Pancreas (tissue), 10 donors: ENCODE measurements at regions not wholly inside any gene's neighbourhood (a gene's known extent, or its start where the extent isn't known, plus 50 kb on each side); places are given as distances from the start of the nearest gene placed in this dataset.

Source experiments
- ATAC-seq, 4 donors: fragments of 200-7000 bp; cut with Tn5 transposase; one replicate each; pipeline versions ENCODE4 v1.8.0 to v1.9.1; 2020; ENCODE audit warnings: mild to moderate bottlenecking in 4 of 4, moderate library complexity in 4 of 4
- DNase-seq, 6 donors: peaks; one replicate each; pipeline ENCODE4 v3.0.0-alpha.2; 2020
- FAIRE-seq: peaks from 2 replicates; lab custom pipeline; 2012; peaks lifted over from hg19 to GRCh38; lab: Jason Lieb, UNC
- H3K27ac ChIP-seq, 4 donors: fragments of 200-600 bp; sonication (generic); 1 replicate in 3 of 4; 2 replicates in 1 of 4; pipeline versions ENCODE4 v1.5.0 to v1.8.0; 2020
- H3K27me3 ChIP-seq, 4 donors: fragments of 200-600 bp; one replicate each; pipeline ENCODE4 v1.8.0; 2021
- H3K36me3 ChIP-seq, 3 donors: fragments of 200-600 bp; sonication (generic) in 1 of 3; one replicate each; pipeline versions ENCODE4 v1.5.0 to v1.8.0; 2020 to 2021
- H3K4me1 ChIP-seq, 3 donors: fragments of 200-600 bp; one replicate each; pipeline ENCODE4 v1.8.0; 2021
- H3K4me3 ChIP-seq, 4 donors: fragments of 200-600 bp; sonication (generic) in 2 of 4; one replicate each; pipeline versions ENCODE4 v1.5.0 to v1.8.0; 2020 to 2021
- H3K9me3 ChIP-seq, 4 donors: fragments of 200-600 bp; one replicate each; pipeline ENCODE4 v1.8.0; 2021
- CTCF ChIP-seq, 4 donors: fragments of 200-600 bp; sonication (generic) in 3 of 4; IDR thresholded peaks; one replicate each; pipeline versions ENCODE4 v1.5.0 to v1.8.0; 2021; ENCODE audit warnings: antibody characterized with exemption in 4 of 4
- WGBS, 2 donors: extraction: QIAGEN DNeasy Blood & Tissue Kit; methylation state at CpG; one replicate each; pipeline ENCODE4 v1.1.7; 2013; 5-methylcytosine and 5-hydroxymethylcytosine counted together
- intact Hi-C, 3 donors: fragments of 100-400 bp; cut with DNase I; formaldehyde crosslinking; loops; one replicate each; pipeline versions ENCODE4 v1.11.1 to v1.14.2; 2022
- donor health status: healthy with polysubstance abuse.
- donor health status: DM: no; HTN: no; CAD: no; lungs with moderate emphysema.
- donor health status: DM: no; HTN: no; CAD: no.
- donor health status: control.
- donor health status: control.
- donor health status: Bipolar disorder and iron deficiency.
- donor health status: DM: yes; HTN: yes; CAD: no.
- donor health status: DM: no; HTN: no; CAD: no.
- donor health status: DM: no; HTN: no; CAD: no.
- donor health status: DM: yes; HTN: yes; CAD: no.

DNA sequence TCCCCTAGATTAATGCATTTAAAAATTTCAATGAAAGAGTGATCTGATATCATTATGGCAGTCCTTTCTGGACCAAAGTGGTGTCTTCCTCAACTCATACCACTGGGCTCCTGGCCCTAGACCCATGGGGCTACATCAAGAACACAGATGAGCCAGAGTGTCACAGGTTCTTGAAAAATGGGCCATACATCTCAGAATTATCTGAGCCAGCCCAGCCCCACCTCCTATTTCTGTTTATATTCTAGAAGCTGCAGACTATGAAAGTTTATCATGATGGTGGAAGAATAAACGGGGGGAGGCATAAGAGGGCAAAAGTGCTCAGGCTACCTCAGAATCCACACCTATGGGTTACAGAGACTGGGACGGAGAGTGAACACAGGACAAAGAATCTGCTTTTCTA is 120.6 kb upstream of the TACR1 start:
- WGBS, 2 donors = 76 to 89% methylated on average over 2 of the region's 2 CpGs
- no peaks in the 10 kb centered on the region for H3K36me3 ChIP-seq
- intact Hi-C loops = no loop called here
- no peak for FAIRE-seq
- DNase-seq = no peak
- H3K9me3 ChIP-seq = no peaks in the 10 kb centered on the region
- no peak for ATAC-seq
- TF ChIP-seq CTCF (IDR thresholded peaks at IDR 0.05) = no peak
- no peak overlapping the region for H3K27ac ChIP-seq
- H3K4me1 ChIP-seq = no peaks in the 10 kb centered on the region
- no peaks in the 10 kb centered on the region for H3K27me3 ChIP-seq
- H3K4me3 ChIP-seq = no peak overlapping the region

GRCh38 chr2:75317802-75318201 is 118.5 kb upstream of the TACR1 start:
- Histone ChIP-seq H3K9me3 (no peaks in the 10 kb centered on the region), H3K27ac (no peak overlapping the region), H3K4me3 (no peak overlapping the region), H3K36me3 (no peaks in the 10 kb centered on the region), H3K27me3 (no peaks in the 10 kb centered on the region), H3K4me1 (no peaks in the 10 kb centered on the region)
- no peak for DNase-seq
- FAIRE-seq = no peak
- no peak for TF ChIP-seq CTCF (IDR thresholded peaks at IDR 0.05)
- 67 to 73% methylated on average over 1 of the region's 1 CpG for WGBS, 2 donors
- intact Hi-C loops = no loop called here
- no peak for ATAC-seq

DNA sequence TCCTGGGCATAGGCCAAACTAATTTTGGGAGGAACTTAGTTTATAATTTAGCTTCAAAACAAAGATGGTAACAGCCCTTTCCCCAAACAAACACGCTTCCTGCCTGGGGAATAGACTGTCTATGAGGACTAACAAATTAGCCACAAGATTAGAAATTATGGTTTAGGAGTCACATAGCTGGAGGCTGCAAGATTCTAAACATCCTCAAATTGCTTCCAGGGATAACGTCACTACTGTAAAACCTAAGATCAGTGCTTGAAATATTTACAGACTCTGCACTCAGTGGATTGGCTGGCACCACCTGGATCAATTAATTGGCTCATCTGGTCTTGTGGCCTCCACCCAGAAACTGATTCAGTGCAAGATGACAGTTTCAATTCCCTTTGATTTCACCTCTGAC is 118.0 kb upstream of the TACR1 start:
- Histone ChIP-seq H3K4me3 (no peak overlapping the region), H3K27ac (no peak overlapping the region), H3K9me3 (no peaks in the 10 kb centered on the region), H3K4me1 (no peaks in the 10 kb centered on the region), H3K36me3 (no peaks in the 10 kb centered on the region), H3K27me3 (no peaks in the 10 kb centered on the region)
- FAIRE-seq (no peak), ATAC-seq (no peak), DNase-seq (no peak)
- 60 to 82% methylated on average over 2 of the region's 2 CpGs for WGBS, 2 donors
- intact Hi-C loops = no loop called here
- TF ChIP-seq CTCF (IDR thresholded peaks at IDR 0.05) = no peak

DNA sequence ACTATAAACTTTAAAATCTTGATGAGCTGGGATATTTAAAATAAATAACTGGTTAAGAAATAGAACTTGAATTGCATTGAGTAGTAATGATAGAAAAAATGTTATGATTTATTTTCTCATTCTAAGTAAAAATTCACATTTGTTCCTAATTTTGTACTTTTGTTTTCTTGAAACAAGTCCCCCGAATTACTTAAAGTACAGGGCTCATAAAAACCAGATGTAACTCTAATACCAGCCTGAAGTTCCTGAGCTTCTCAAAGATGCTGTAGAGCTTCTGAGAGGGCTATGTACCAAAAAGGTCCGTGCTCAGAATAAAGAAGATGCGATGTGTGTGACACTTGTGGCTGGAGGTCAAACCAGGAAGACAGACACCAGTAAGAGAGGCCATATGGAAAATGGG is 116.1 kb upstream of the TACR1 start:
- no peak for ATAC-seq
- no peak overlapping the region for H3K27ac ChIP-seq
- no peaks in the 10 kb centered on the region for H3K36me3 ChIP-seq
- DNase-seq = no peak
- intact Hi-C loops = no loop called here
- H3K9me3 ChIP-seq = no peaks in the 10 kb centered on the region
- H3K27me3 ChIP-seq = no peaks in the 10 kb centered on the region
- no peaks in the 10 kb centered on the region for H3K4me1 ChIP-seq
- 73 to 85% methylated on average over 3 of the region's 3 CpGs for WGBS, 2 donors
- no peak for TF ChIP-seq CTCF (IDR thresholded peaks at IDR 0.05)
- H3K4me3 ChIP-seq = no peak overlapping the region
- no peak for FAIRE-seq

GRCh38 chr2:75311993-75312392 is 112.7 kb upstream of the TACR1 start:
- Histone ChIP-seq H3K4me1 (no peaks in the 10 kb centered on the region), H3K9me3 (no peaks in the 10 kb centered on the region), H3K27me3 (no peaks in the 10 kb centered on the region), H3K4me3 (no peak overlapping the region), H3K36me3 (no peaks in the 10 kb centered on the region), H3K27ac (no peak overlapping the region)
- intact Hi-C loops = no loop called here
- DNase-seq (no peak), FAIRE-seq (no peak), ATAC-seq (no peak)
- no peak for TF ChIP-seq CTCF (IDR thresholded peaks at IDR 0.05)
- WGBS, 2 donors = 61 to 62% methylated on average over 4 of the region's 4 CpGs
